Neutrophil (primary cell): ENCODE measurements at regions not wholly inside any gene's neighbourhood (a gene's known extent, or its start where the extent isn't known, plus 50 kb on each side); places are given as distances from the start of the nearest gene placed in this dataset.

Experiments
- H3K27ac ChIP-seq: fragments of 200-600 bp; sonication (generic); 2 replicates; pipeline ENCODE4 v1.5.1; 2016; ENCODE audit warnings: mild to moderate bottlenecking, moderate library complexity
- H3K27me3 ChIP-seq: fragments of 200-600 bp; sonication (generic); 2 replicates; pipeline ENCODE4 v1.6.0; 2016; ENCODE audit warnings: mild to moderate bottlenecking
- H3K36me3 ChIP-seq: fragments of 200-600 bp; sonication (generic); 2 replicates; pipeline ENCODE4 v1.5.1; 2017
- H3K4me1 ChIP-seq, 2 experiments: fragments of 200-600 bp in 1 of 2; sonication (generic) in 1 of 2; 1 replicate in 1 of 2; 2 replicates in 1 of 2; pipeline versions ENCODE4 v1.5.1 to v1.6.1; 2013 to 2016; ENCODE audit warnings: low read depth in 1 of 2, low read length in 1 of 2, mild to moderate bottlenecking in 1 of 2, moderate library complexity in 1 of 2; ENCODE audit not compliant: control insufficient read depth in 1 of 2, insufficient read depth in 1 of 2
- H3K4me3 ChIP-seq, 2 experiments: fragments of 200-600 bp in 1 of 2; sonication (generic) in 1 of 2; 1 replicate in 1 of 2; 2 replicates in 1 of 2; pipeline ENCODE4 v1.5.1; 2013 to 2016; ENCODE audit warnings: low read depth in 1 of 2, low read length in 1 of 2, mild to moderate bottlenecking in 1 of 2, moderate library complexity in 1 of 2
- H3K9me3 ChIP-seq: fragments of 200-600 bp; sonication (generic); 2 replicates; pipeline ENCODE4 v1.5.1; 2016
- CTCF ChIP-seq: fragments of 200-600 bp; sonication (generic); IDR thresholded peaks from 2 replicates; pipeline ENCODE4 v1.5.1; 2016; ENCODE audit warnings: antibody characterized with exemption

- Histone ChIP-seq H3K9me3 (no peaks in the 10 kb centered on the region), H3K27me3 (no peaks in the 10 kb centered on the region), H3K4me3 (no peak overlapping the region), H3K4me1 (no peaks in the 10 kb centered on the region), H3K27ac (no peak overlapping the region), H3K36me3 (no peaks in the 10 kb centered on the region)
- no peak for TF ChIP-seq CTCF
Measured at GRCh38 chr13:89857502-89857901, 1490.0 kb upstream of the MIR17HG start.

GRCh38 chr13:89862011-89862690, 1485.3 kb upstream of the MIR17HG start:
- H3K4me1 ChIP-seq, result no peaks in the 10 kb centered on the region
- H3K4me3 ChIP-seq, result no peak overlapping the region
- no peaks in the 10 kb centered on the region for H3K9me3 ChIP-seq
- no peak overlapping the region for H3K27ac ChIP-seq
- no peak for TF ChIP-seq CTCF
- no peaks in the 10 kb centered on the region for H3K36me3 ChIP-seq
- no peaks in the 10 kb centered on the region for H3K27me3 ChIP-seq

- Histone ChIP-seq H3K36me3 (no peaks in the 10 kb centered on the region), H3K4me3 (no peak overlapping the region), H3K9me3 (no peaks in the 10 kb centered on the region), H3K4me1 (no peaks in the 10 kb centered on the region), H3K27ac (no peak overlapping the region), H3K27me3 (no peaks in the 10 kb centered on the region)
- no peak for TF ChIP-seq CTCF
Measured at GRCh38 chr13:89862691-89863036, 1484.8 kb upstream of the MIR17HG start.

GRCh38 chr13:89865164-89866064, 1482.1 kb upstream of the MIR17HG start:
- Histone ChIP-seq H3K27me3 (no peaks in the 10 kb centered on the region), H3K36me3 (no peaks in the 10 kb centered on the region)
- no peak for TF ChIP-seq CTCF

GRCh38 chr13:89869312-89869711, 1478.2 kb upstream of the MIR17HG start:
- Histone ChIP-seq H3K27ac (no peak overlapping the region), H3K36me3 (no peaks in the 10 kb centered on the region), H3K4me3 (no peak overlapping the region), H3K27me3 (no peaks in the 10 kb centered on the region), H3K4me1 (no peaks in the 10 kb centered on the region), H3K9me3 (no peaks in the 10 kb centered on the region)
- TF ChIP-seq CTCF, result no peak

More at GRCh38 chr13:89865164-89866064, 1482.1 kb upstream of the MIR17HG start:
- no peak overlapping the region for H3K4me3 ChIP-seq
- no peaks in the 10 kb centered on the region for H3K4me1 ChIP-seq
- no peak overlapping the region for H3K27ac ChIP-seq
- no peaks in the 10 kb centered on the region for H3K9me3 ChIP-seq
